ENCODE measurements at regions not wholly inside any gene's neighbourhood (a gene's known extent, or its start where the extent isn't known, plus 50 kb on each side); places are given as distances from the start of the nearest gene placed in this dataset.

DNA sequence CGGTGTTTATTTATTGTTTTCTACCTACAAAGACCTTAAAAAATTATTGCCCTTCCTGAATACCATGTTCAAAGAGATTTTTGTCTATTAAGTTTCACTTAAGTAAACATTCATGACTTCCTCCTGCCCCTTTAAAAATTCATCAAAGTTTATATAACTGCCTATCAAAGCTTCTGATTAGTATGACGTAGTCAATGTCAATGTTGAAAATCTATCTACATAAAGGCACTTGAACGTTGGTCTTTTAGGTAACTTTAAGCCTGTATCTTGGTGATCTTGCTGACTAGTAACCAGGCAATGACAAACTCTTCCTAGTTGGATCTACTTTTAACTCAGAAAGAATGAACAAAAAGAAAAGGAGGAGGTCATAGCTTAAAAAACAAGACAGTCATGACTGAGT, 97.2 kb downstream of the MAIP1 start:
- TF ChIP-seq, protein P1, sequence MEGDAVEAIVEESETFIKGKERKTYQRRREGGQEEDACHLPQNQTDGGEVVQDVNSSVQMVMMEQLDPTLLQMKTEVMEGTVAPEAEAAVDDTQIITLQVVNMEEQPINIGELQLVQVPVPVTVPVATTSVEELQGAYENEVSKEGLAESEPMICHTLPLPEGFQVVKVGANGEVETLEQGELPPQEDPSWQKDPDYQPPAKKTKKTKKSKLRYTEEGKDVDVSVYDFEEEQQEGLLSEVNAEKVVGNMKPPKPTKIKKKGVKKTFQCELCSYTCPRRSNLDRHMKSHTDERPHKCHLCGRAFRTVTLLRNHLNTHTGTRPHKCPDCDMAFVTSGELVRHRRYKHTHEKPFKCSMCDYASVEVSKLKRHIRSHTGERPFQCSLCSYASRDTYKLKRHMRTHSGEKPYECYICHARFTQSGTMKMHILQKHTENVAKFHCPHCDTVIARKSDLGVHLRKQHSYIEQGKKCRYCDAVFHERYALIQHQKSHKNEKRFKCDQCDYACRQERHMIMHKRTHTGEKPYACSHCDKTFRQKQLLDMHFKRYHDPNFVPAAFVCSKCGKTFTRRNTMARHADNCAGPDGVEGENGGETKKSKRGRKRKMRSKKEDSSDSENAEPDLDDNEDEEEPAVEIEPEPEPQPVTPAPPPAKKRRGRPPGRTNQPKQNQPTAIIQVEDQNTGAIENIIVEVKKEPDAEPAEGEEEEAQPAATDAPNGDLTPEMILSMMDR (IDR thresholded peaks at IDR 0.05; ENCODE audit: borderline replicate concordance, extremely low read depth, low read length, poor library complexity, severe bottlenecking) = no peak
- TF ChIP-seq EZH2 (IDR thresholded peaks at IDR 0.05; ENCODE audit: borderline replicate concordance, low read depth, low read length, severe bottlenecking) = no peak

Data from DND-41 (cell line).